GM12864 (cell line): ENCODE measurements at regions not wholly inside any gene's neighbourhood (a gene's known extent, or its start where the extent isn't known, plus 50 kb on each side); places are given as distances from the start of the nearest gene placed in this dataset.

Source experiments
- DNase-seq: peaks from one replicate; pipeline ENCODE4 v3.0.0-alpha.2; 2011; ENCODE audit warnings: low read depth
- H3K4me3 ChIP-seq: 2 replicates; pipeline ENCODE4 v1.5.1; 2011; ENCODE audit warnings: mild to moderate bottlenecking, low read depth, low read length, control low read depth
- TF ChIP-seq, protein P1 (sequence below): IDR thresholded peaks from 2 replicates; pipeline ENCODE4 v1.5.1; 2011; ENCODE audit warnings: low read depth, mild to moderate bottlenecking, moderate library complexity, low read length, control low read depth, inconsistent platforms; ENCODE audit errors: missing control alignments

- TF ChIP-seq, protein P1, sequence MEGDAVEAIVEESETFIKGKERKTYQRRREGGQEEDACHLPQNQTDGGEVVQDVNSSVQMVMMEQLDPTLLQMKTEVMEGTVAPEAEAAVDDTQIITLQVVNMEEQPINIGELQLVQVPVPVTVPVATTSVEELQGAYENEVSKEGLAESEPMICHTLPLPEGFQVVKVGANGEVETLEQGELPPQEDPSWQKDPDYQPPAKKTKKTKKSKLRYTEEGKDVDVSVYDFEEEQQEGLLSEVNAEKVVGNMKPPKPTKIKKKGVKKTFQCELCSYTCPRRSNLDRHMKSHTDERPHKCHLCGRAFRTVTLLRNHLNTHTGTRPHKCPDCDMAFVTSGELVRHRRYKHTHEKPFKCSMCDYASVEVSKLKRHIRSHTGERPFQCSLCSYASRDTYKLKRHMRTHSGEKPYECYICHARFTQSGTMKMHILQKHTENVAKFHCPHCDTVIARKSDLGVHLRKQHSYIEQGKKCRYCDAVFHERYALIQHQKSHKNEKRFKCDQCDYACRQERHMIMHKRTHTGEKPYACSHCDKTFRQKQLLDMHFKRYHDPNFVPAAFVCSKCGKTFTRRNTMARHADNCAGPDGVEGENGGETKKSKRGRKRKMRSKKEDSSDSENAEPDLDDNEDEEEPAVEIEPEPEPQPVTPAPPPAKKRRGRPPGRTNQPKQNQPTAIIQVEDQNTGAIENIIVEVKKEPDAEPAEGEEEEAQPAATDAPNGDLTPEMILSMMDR = no peak
- no peak for DNase-seq
- H3K4me3 ChIP-seq = no peak overlapping the region
Observed at GRCh38 chr14:83826838-83827237, 1703.1 kb upstream of the FLRT2 start.

DNA sequence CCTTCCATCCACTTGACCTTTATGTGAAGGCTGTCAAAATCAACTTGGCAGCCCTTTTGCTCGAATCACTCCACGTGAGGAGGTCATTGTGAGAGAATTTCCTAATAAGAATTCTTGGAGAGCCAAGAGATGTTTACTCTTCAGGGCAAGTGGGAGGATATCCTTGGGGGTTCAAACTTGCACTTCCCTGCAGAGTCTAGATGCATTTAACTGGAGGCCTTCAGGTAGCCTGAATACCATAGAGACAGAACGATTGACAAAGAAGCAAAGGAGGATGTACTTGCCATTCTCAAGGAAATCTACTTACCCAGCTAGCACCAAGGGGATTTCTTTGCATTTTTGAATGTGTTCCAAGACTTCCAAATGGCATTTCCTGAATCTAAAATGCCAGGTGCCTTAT lies 1702.6 kb upstream of the FLRT2 start:
- H3K4me3 ChIP-seq = no peak overlapping the region
- DNase-seq = no peak
- TF ChIP-seq, protein P1 = no peak

GRCh38 chr14:83828406-83828805 lies 1701.5 kb upstream of the FLRT2 start:
- TF ChIP-seq, protein P1 = no peak
- DNase-seq = no peak
- H3K4me3 ChIP-seq = no peak overlapping the region

- DNase-seq = no peak
- TF ChIP-seq, protein P1 = no peak
- H3K4me3 ChIP-seq = no peak overlapping the region
Observed at GRCh38 chr14:83830316-83830715, 1699.6 kb upstream of the FLRT2 start.

DNA sequence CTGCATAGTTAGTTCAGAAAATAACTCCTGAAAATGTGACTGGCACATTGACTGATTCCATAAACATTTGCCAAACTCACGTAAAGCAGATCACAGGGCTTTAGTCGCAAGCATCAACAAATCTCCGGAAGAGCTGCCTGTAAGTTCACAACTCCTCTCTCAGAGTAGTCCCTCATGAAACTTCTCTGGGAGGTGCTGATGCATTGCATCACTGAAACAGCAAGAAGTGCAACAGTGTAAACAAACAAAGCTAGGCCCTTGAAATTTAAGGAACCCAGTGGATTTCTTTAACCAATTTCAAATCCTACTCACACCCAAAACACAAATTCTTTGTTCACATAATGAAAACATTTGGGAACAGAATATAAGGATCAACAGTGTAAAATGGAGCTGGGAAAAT lies 1691.7 kb upstream of the FLRT2 start:
- no peak for DNase-seq
- TF ChIP-seq, protein P1 = no peak
- H3K4me3 ChIP-seq = no peak overlapping the region

GRCh38 chr14:83842547-83842946 lies 1687.4 kb upstream of the FLRT2 start:
- DNase-seq = no peak
- TF ChIP-seq, protein P1 = no peak
- no peak overlapping the region for H3K4me3 ChIP-seq

DNA sequence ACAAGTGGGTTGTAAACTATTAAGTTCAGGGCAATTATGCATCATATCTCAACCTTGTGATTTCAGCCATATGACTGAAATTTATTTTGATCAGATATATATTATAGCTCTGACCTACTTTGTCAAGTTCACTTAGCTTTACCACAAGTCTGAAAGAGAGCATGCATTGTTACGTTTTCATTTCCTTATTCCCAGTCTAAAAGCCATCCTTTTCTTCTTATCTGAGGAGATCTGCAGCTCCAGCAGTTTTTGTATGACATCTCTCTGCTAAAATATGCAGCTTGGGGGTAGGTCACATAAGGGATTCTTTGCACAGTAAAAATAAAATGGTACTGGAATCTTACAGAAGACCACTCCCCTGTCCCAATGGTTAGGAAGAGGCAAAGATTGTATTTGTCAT lies 1682.8 kb upstream of the FLRT2 start:
- TF ChIP-seq, protein P1 = no peak
- DNase-seq = no peak

More for the DNA sequence above, 1682.8 kb upstream of the FLRT2 start:
- H3K4me3 ChIP-seq = no peak overlapping the region
